ENCODE measurements at regions not wholly inside any gene's neighbourhood (a gene's known extent, or its start where the extent isn't known, plus 50 kb on each side); places are given as distances from the start of the nearest gene placed in this dataset.
"Not testable (repeated sequence)": the region's sequence is repeated elsewhere in the genome, so short reads cannot be mapped to it uniquely, and the experiment has no call there.

DNA sequence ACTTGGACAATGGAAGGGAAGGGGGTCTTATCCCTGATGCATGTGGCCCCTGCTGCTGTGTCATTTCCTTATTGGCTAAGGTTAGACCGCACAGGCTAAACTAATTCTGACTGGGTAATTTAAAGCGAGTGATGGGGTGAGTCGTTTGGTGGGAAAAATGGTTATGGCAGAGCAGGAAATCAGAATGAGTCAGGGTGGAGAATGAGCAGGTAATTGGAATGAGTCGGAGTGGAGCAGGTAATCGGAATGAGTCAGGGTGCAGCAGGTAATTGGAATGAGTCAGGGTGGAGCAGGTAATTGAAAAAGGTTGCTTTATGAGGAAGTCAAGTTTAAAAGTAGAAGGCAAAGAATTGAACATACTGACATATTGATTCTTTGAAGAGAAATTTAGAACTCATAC, 901.0 kb downstream of the DSC3 start:
- DNase-seq = not testable (repeated sequence)

- no peak for DNase-seq
Observed at GRCh38 chr18:30139631-30140287, 902.8 kb downstream of the DSC3 start.

GRCh38 chr18:30135938-30136337, 906.6 kb downstream of the DSC3 start:
- no peak for DNase-seq

DNA sequence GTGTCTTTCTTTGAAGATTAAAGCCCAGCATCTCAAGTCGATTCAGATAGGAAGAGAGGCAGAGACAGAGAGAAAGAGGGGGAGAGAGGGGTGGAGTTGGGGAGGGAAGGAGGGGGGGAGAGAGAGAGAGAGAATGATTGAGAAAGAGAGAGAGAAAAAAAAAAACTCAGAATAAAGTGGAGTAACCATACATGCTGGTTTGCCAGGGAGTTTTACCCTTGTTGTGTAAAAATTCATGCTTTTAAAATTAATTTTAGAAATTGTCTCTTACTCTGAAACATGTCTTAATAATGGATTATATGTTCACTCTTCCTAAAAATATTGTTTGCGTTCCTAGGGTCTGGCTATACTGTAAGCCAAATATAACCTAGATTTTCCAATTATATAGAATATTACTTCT, 908.5 kb downstream of the DSC3 start:
- DNase-seq = no peak

- no peak for DNase-seq
Observed at GRCh38 chr18:30132959-30133358, 909.6 kb downstream of the DSC3 start.

GRCh38 chr18:30121397-30121796, 921.1 kb downstream of the DSC3 start:
- DNase-seq = no peak

DNA sequence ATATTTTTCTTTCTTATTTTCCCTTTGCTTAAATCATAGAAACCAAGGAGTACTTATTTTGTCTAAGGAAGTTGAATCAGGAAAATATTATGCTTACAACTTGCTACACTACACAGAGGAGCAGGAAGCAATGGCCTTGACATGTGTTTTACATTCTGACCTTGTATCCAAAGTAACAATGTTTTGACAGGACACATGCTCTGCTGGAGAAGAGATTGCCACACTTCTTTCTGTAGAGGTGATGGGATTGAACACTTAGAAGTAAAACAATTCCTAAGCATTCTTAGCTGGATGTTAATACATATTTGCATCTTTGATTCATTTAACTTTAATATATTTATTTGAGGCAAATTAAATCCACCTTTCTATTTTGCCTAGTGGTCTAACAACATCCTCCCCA, 929.1 kb downstream of the DSC3 start:
- DNase-seq = no peak

- DNase-seq = no peak
Observed at GRCh38 chr18:30106356-30106755, 936.2 kb downstream of the DSC3 start.

DNA sequence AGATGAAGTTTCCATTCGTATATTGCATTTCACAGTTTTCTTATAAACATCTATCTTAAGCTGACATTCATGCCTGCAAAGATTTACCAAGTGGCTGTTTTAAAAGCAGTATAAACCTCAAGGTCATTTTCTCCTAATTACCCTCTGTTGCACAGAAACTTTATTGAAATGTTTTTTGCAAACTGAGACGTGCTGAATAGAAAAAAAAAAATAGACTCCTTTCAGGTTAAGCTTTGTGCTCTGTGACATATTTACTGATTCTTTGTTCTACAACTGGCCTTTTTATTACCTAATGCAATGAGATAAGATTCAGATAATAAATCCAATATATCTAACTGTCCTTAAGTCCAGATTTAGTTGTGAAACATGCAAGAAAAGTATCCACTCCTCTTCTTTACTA, 938.7 kb downstream of the DSC3 start:
- DNase-seq = no peak

GRCh38 chr18:30096796-30097195, 945.7 kb downstream of the DSC3 start:
- DNase-seq = no peak

GRCh38 chr18:30094556-30094955, 948.0 kb downstream of the DSC3 start:
- no peak for DNase-seq

GRCh38 chr18:30093376-30093775, 949.2 kb downstream of the DSC3 start:
- DNase-seq = no peak

DNA sequence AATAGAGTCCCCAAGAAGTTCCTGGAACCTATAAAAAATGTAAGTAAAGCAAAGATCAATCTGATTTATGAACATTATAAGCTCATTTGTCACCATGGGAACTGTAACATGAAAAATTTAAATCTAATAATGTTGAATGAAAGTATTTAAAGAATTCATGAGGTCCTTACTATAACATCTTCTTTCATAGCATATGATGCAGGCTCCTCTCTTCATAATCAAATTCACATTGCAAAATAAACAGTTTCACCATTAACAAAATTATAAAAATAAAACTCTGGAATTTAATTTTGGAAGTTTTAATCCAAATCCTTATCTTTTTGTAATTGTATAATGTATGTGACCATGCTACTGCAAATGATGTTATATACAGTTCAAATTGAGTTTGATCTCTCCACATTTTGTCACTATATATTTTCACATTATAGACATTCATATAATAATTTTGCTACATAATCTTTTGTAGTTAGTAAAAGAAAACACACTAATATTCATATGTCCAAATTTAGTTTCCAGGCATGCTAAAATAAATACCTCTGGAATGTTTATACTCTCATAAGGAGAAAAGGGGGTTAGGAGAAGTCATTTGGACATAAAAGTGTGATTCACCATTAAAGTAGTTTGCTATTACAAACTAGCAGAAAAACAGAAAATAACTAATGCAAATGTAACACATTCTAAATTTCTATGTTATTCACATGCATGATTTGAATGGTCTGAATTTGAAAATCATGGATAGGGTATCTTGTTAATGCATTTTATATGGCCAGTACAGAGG, 954.1 kb downstream of the DSC3 start:
- no peak for DNase-seq

DNA sequence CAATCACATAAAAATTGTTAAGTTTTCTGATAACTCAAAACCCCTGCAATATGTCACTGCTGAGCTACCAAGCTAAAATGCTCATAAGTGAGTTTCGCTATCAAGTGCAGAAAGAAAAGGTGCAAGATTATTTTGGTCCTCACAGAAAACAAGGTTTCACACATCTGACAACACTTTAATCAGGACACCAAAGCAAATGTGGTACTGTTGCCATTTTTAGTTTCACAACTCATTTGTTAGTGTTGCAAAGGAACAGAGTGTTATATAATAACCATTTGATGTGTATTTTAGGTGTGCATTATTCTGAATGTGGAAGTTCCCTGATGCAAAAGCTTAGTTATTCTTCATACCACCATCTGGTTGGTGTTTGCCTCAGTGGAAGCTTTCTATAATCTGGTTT, 956.2 kb downstream of the DSC3 start:
- no peak for DNase-seq

DNA sequence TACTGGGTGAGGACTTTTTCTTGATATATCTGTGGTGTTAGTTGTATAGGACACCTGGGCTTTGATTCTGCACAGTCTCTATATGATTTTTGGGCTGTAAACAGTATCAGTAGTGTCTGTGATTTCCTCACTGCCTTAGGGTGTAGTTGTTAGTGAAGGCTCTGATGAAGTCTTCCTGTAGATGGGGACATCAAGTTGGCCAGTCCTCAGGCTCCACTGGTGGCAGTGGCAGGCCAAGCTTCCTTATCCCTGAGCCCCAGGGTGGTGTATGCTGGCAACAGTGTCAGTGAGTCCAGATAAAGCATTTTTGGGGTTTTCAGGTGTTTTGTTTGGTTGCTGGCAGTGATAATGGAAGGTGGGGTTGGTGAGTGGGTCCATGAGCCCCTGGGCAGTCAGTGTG, 961.4 kb downstream of the DSC3 start:
- no peak for DNase-seq

DNA sequence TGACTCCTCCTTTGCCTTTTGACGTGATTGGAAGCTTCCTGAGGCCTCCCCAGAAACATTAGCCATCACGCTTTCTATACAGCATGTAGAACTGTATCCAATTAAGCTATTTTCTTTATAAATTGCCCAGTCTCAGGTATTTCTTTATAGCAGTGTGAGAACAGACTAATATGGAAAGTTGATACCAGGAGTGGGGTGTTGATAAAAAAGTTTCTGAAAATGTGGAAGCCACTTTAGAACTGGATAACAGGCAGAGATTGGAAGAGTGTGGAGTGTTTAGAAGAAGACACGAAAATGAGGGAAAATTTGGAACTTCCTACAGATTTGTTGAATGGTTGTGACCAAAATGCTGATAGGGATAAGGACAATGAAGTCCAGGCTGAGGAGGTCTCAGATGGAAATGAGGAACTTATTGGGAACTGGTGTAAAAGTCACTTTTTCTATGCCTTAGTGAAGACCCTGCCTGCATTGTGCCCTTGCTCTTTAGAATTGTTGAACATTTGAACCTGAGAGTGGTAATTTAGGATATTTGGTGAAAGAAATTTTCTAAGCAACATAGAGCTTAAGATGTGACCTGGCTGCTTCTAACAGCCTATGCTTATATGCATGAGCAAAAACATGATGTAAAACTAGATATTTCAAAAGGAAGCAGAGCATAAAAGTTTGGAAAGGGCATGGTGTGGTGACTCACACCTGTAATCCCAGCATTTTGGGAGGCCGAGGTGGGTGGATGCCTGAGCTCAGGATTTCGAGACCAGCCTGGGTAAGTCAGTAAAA, 969.7 kb downstream of the DSC3 start:
- no peak for DNase-seq

- no peak for DNase-seq
Observed at GRCh38 chr18:30066288-30066687, 976.3 kb downstream of the DSC3 start.

GRCh38 chr18:30057398-30057797, 985.1 kb downstream of the DSC3 start:
- DNase-seq = no peak

GRCh38 chr18:30056528-30056927, 986.0 kb downstream of the DSC3 start:
- no peak for DNase-seq

- no peak for DNase-seq
Observed at GRCh38 chr18:30044496-30044895, 998.0 kb downstream of the DSC3 start.

DNA sequence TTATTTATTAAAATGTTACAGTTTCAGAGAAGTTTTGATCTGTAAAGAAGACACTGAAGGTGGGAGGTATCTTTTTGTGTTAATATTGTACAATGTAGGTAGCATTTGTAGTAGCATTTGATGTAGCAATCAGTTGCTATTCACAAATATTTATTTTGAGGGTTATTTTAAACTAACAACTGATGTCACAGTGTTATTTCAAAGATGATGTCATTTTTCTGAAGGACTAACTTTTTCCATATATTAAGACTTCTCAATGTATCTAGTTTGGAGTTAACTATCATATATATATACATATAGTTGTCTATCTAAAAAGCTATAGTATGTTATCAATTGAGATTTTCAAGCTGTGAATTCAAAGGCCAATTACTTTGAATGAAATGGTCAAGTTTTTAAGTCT, 1003.3 kb downstream of the DSC3 start:
- DNase-seq = no peak

DNA sequence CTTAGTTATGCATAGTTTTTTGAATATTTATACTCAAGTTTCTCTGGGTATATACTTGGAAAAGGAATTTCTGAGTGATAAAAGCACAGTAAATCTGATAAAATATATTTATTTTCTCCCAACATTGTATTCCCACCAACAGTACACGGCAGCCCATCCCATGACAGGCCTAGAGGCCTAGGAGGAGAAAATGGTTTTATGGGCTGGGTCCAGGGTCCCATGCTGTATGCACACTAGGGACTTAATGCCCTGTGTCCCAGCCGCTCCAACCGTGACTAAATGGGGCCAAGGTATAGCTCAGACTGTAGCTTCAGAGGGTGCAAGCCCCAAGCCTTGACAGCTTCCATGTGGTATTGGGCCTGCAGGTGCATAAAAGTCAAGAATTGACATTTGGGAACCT, 1007.7 kb downstream of the DSC3 start:
- no peak for DNase-seq

DNA sequence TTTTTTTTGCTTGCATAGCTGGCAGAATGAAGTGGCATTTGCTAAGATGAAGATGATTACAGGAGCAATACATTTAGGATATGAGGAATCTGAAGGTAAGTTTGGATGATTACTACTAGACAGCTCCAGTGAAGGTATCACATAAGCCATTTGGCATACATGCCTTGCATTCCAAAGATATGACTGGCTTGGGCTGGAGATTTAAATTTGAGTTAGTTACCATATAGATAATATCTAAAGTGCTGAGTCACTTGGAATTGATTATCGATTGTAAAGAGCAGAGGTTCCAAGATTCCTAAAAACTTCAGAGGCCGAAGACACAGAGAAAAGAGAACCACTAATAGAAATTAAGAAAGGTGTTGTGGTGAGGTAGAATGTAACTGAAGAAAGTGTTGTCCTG, 1026.4 kb downstream of the DSC3 start:
- no peak for DNase-seq

GRCh38 chr18:30004965-30005364, 1037.6 kb downstream of the DSC3 start:
- DNase-seq = no peak
